ENCODE measurements at regions not wholly inside any gene's neighbourhood (a gene's known extent, or its start where the extent isn't known, plus 50 kb on each side); places are given as distances from the start of the nearest gene placed in this dataset.

GRCh38 chr6:2522521-2522920 lies 228.2 kb downstream of the MYLK4 start:
- ChIA-PET CTCF (no interaction called here), POLR2A (ENCODE audit: unreplicated experiment) (no interaction called here)
- Histone ChIP-seq H2AFZ (no peak overlapping the region), H3K9me3 (ENCODE audit: insufficient read depth, low read depth) (no peaks in the 10 kb centered on the region), H3K79me2 (ENCODE audit: low read depth) (no peaks in the 10 kb centered on the region), H3K36me3 (ENCODE audit: low read depth) (no peaks in the 10 kb centered on the region), H3K27me3 (ENCODE audit: insufficient read depth, low read depth) (no peaks in the 10 kb centered on the region), H3K9me2 (ENCODE audit: insufficient read depth) (no peaks in the 10 kb centered on the region), H3K27ac (no peak overlapping the region), H3K4me3 (no peak overlapping the region), H3K4me1 (replicated peaks; ENCODE audit: insufficient read depth) (0 out of 2 replicates have a peak, but pooled peaks cover 7% of the 10 kb centered on the region), H3K4me2 (no peak overlapping the region), H4K20me1 (ENCODE audit: insufficient read depth) (no peaks in the 10 kb centered on the region), H3F3A (ENCODE audit: insufficient read depth, low read depth) (no peaks in the 10 kb centered on the region)
- intact Hi-C loops (cut with micrococcal nuclease; ENCODE audit: unreplicated experiment): no loop called here
- TF ChIP-seq EZH2 (IDR thresholded peaks at IDR 0.05; ENCODE audit: low read depth): no peak
- TF ChIP-seq CTCF (conservative IDR thresholded peaks at IDR 0.05): no peak
- BruUV-seq (replicated peaks): no TSS peak
- no peak for DNase-seq

- no peak overlapping the region for H2AFZ ChIP-seq
- no peaks in the 10 kb centered on the region for H3K9me2 ChIP-seq (ENCODE audit: insufficient read depth)
- TF ChIP-seq CTCF (conservative IDR thresholded peaks at IDR 0.05) (no peak), EZH2 (IDR thresholded peaks at IDR 0.05; ENCODE audit: low read depth) (no peak)
- DNase-seq: no peak
- no peaks in the 10 kb centered on the region for H3K27me3 ChIP-seq (ENCODE audit: insufficient read depth, low read depth)
- ChIA-PET POLR2A (ENCODE audit: unreplicated experiment) (no interaction called here), CTCF (no interaction called here)
- no peak overlapping the region for H3K27ac ChIP-seq
- intact Hi-C loops (cut with micrococcal nuclease; ENCODE audit: unreplicated experiment): loop anchor here (5.0 kb wide), 1 partner anchor 41 kb away; no protein-coding TSS in a partner anchor
- no peak overlapping the region for H3K4me2 ChIP-seq
- no peak overlapping the region for H3K4me3 ChIP-seq
- no TSS peak for BruUV-seq (replicated peaks)
- no peaks in the 10 kb centered on the region for H3K79me2 ChIP-seq (ENCODE audit: low read depth)
- no peaks in the 10 kb centered on the region for H3K9me3 ChIP-seq (ENCODE audit: insufficient read depth, low read depth)
- H3K36me3 ChIP-seq (ENCODE audit: low read depth): no peaks in the 10 kb centered on the region
- H4K20me1 ChIP-seq (ENCODE audit: insufficient read depth): no peaks in the 10 kb centered on the region
- H3K4me1 ChIP-seq (replicated peaks; ENCODE audit: insufficient read depth): 0 out of 2 replicates have a peak, but pooled peaks cover 7% of the 10 kb centered on the region
- no peaks in the 10 kb centered on the region for H3F3A ChIP-seq (ENCODE audit: insufficient read depth, low read depth)
Observed at GRCh38 chr6:2517855-2518473, 232.8 kb downstream of the MYLK4 start.

- H3K9me3 ChIP-seq (ENCODE audit: insufficient read depth, low read depth): no peaks in the 10 kb centered on the region
- ChIA-PET POLR2A (ENCODE audit: unreplicated experiment) (no interaction called here), CTCF (no interaction called here)
- H3K79me2 ChIP-seq (ENCODE audit: low read depth): no peaks in the 10 kb centered on the region
- no peak overlapping the region for H2AFZ ChIP-seq
- H3K27me3 ChIP-seq (ENCODE audit: insufficient read depth, low read depth): no peaks in the 10 kb centered on the region
- no peak overlapping the region for H3K4me2 ChIP-seq
- H4K20me1 ChIP-seq (ENCODE audit: insufficient read depth): no peaks in the 10 kb centered on the region
- no TSS peak for BruUV-seq (replicated peaks)
- intact Hi-C loops (cut with micrococcal nuclease; ENCODE audit: unreplicated experiment): loop anchor here (5.0 kb wide), 1 partner anchor 40 kb away; no protein-coding TSS in a partner anchor
- H3K4me1 ChIP-seq (replicated peaks; ENCODE audit: insufficient read depth): 0 out of 2 replicates have a peak, but pooled peaks cover 3% of the 10 kb centered on the region
- DNase-seq: no peak
- no peak overlapping the region for H3K27ac ChIP-seq
- no peaks in the 10 kb centered on the region for H3F3A ChIP-seq (ENCODE audit: insufficient read depth, low read depth)
- no peaks in the 10 kb centered on the region for H3K9me2 ChIP-seq (ENCODE audit: insufficient read depth)
- TF ChIP-seq CTCF (conservative IDR thresholded peaks at IDR 0.05) (no peak), EZH2 (IDR thresholded peaks at IDR 0.05; ENCODE audit: low read depth) (no peak)
- H3K4me3 ChIP-seq: no peak overlapping the region
- H3K36me3 ChIP-seq (ENCODE audit: low read depth): no peaks in the 10 kb centered on the region
Observed at GRCh38 chr6:2517401-2517800, 233.3 kb downstream of the MYLK4 start.
